Keratinocyte (primary cell): ENCODE measurements at regions not wholly inside any gene's neighbourhood (a gene's known extent, or its start where the extent isn't known, plus 50 kb on each side); places are given as distances from the start of the nearest gene placed in this dataset.
"Not testable (repeated sequence)": the region's sequence is repeated elsewhere in the genome, so short reads cannot be mapped to it uniquely, and the experiment has no call there.

Source experiments
- CTCF ChIP-seq, 3 experiments: IDR thresholded peaks in 1 of 3; conservative IDR thresholded peaks in 1 of 3; optimal IDR thresholded peaks in 1 of 3; 2 replicates in 2 of 3; 3 replicates in 1 of 3; pipeline versions ENCODE3 to v1.5.1; 2011; ENCODE audit warnings: low read length in 3 of 3, mild to moderate bottlenecking in 3 of 3, moderate library complexity in 2 of 3, control low read depth in 1 of 3, inconsistent platforms in 1 of 3; ENCODE audit not compliant: insufficient read depth in 2 of 3; ENCODE audit errors: extremely low read depth in 1 of 3
- EZH2 ChIP-seq: IDR thresholded peaks from one replicate; pipeline ENCODE4 v1.6.1; 2012; ENCODE audit warnings: inconsistent platforms, mild to moderate bottlenecking, low read length, moderate library complexity

- not testable (repeated sequence) for TF ChIP-seq CTCF (optimal IDR thresholded peaks at IDR 0.05 in 1 of 3, IDR thresholded peaks at IDR 0.05 in 1 of 3, conservative IDR thresholded peaks at IDR 0.05 in 1 of 3; ENCODE audit: extremely low read depth in 1 of 3, insufficient read depth in 2 of 3, low read length in 3 of 3); EZH2
Observed at GRCh38 chr6:134659885-134660284, 290.0 kb downstream of the ALDH8A1 start.
